Tongue (tissue), 1 donor: ENCODE measurements at regions not wholly inside any gene's neighbourhood (a gene's known extent, or its start where the extent isn't known, plus 50 kb on each side); places are given as distances from the start of the nearest gene placed in this dataset.
A peak's percentile ranks its signal among the peaks of the same experiment; 100 is the strongest.
"Not testable (repeated sequence)": the region's sequence is repeated elsewhere in the genome, so short reads cannot be mapped to it uniquely, and the experiment has no call there.

Experiments used
- DNase-seq: peaks from one replicate; pipeline ENCODE4 v3.0.0-alpha.2; 2015

GRCh38 chr9:111148052-111149017, 110.1 kb upstream of the LPAR1 start:
- DNase-seq: no peak

- DNase-seq: no peak
Observed at GRCh38 chr9:111147041-111147440, 108.8 kb upstream of the LPAR1 start.

GRCh38 chr9:111144741-111145140, 106.5 kb upstream of the LPAR1 start:
- no peak for DNase-seq

- no peak for DNase-seq
Observed at GRCh38 chr9:111136180-111136579, 97.9 kb upstream of the LPAR1 start.

GRCh38 chr9:111131211-111131610, 92.9 kb upstream of the LPAR1 start:
- DNase-seq: no peak

- DNase-seq: no peak
Observed at GRCh38 chr9:111120526-111120925, 82.3 kb upstream of the LPAR1 start.

- no peak for DNase-seq
Observed at GRCh38 chr9:111118256-111118948, 80.1 kb upstream of the LPAR1 start.

GRCh38 chr9:111114486-111114885, 76.2 kb upstream of the LPAR1 start:
- DNase-seq: no peak

GRCh38 chr9:111113712-111114111, 75.4 kb upstream of the LPAR1 start:
- no peak for DNase-seq

- DNase-seq: no peak
Observed at GRCh38 chr9:111110805-111111204, 72.5 kb upstream of the LPAR1 start.

- DNase-seq: no peak
Observed at GRCh38 chr9:111108946-111109345, 70.7 kb upstream of the LPAR1 start.

GRCh38 chr9:111107141-111107540, 68.9 kb upstream of the LPAR1 start:
- no peak for DNase-seq

- DNase-seq: peak; percentile 37
Observed at GRCh38 chr9:111106202-111106601, 67.9 kb upstream of the LPAR1 start.

- DNase-seq: no peak
Observed at GRCh38 chr9:111102793-111103464, 64.7 kb upstream of the LPAR1 start.

- DNase-seq: peak; percentile 30
Observed at GRCh38 chr9:111099199-111100008, 61.1 kb upstream of the LPAR1 start.

GRCh38 chr9:111098093-111098492, 59.8 kb upstream of the LPAR1 start:
- DNase-seq: no peak

GRCh38 chr9:111096051-111096450, 57.8 kb upstream of the LPAR1 start:
- DNase-seq: no peak

- peak; percentile 63 for DNase-seq
Observed at GRCh38 chr9:111095441-111095840, 57.2 kb upstream of the LPAR1 start.

- peak; percentile 17 for DNase-seq
Observed at GRCh38 chr9:111094958-111095357, 56.7 kb upstream of the LPAR1 start.

GRCh38 chr9:111094433-111094924, 56.2 kb upstream of the LPAR1 start:
- peak; percentile 38 for DNase-seq

- DNase-seq: not testable (repeated sequence)
Observed at GRCh38 chr9:111092167-111092566, 53.9 kb upstream of the LPAR1 start.
